CD4-positive, alpha-beta T cell treated with Interleukin-17A for 1 hour (primary cell): ENCODE measurements at regions not wholly inside any gene's neighbourhood (a gene's known extent, or its start where the extent isn't known, plus 50 kb on each side); places are given as distances from the start of the nearest gene placed in this dataset.
"Not testable (repeated sequence)": the region's sequence is repeated elsewhere in the genome, so short reads cannot be mapped to it uniquely, and the experiment has no call there.

Experiments used
- DNase-seq: peaks from one replicate; pipeline ENCODE4 v3.0.0-alpha.2; 2020

GRCh38 chr11:11755871-11756270 is 85.9 kb upstream of the USP47 start:
- no peak for DNase-seq

DNA sequence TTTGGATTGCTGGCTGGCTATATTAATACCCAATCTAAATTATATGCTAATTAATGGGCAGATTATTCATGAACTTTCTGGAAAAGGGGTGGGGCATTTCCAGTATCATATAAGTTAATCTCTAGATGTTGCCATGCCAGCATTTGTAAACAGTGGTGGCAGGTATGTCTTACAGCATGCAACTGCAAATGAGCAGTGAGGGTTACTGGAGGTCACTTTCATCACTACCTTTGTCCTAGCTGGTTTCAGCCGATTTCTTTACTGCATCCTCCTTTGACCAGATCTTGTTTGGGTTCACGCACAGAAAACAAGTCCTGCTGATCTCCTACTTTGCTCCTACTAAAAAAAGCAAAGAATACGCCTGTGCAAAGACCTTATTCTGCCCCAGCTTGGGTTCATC is 89.1 kb upstream of the USP47 start:
- no peak for DNase-seq

- no peak for DNase-seq
Observed at GRCh38 chr11:11750017-11750878, 91.5 kb upstream of the USP47 start.

DNA sequence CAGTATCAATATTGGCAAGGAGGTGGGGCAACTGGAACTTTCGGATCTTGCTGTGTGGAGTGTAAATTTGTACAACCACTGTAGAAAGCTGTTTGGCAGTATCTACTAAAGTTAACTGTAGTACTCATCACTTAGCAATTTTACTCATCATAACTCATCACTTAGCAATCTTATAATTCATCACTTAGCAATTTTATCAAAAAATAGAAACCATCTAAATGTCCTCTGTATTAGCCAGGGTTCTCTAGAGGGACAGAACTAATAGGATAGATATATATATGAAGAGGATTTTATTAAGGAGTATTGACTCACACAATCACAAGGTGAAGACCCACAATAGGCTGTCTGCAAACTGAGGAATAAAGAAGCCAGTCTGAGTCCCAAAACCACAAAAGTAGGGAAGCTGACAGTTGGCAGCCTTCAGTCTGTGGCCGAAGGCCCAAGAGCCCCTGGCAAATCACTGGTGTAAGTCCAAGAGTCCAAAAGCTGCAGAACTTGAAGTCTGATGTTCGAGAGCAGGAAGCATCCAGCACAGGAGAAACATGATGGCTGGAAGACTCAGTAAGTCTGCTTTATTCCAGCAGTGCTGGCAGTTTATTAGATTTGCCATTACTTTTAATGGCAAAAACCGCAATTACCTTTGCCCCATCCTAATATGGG is 92.9 kb upstream of the USP47 start:
- DNase-seq: no peak

DNA sequence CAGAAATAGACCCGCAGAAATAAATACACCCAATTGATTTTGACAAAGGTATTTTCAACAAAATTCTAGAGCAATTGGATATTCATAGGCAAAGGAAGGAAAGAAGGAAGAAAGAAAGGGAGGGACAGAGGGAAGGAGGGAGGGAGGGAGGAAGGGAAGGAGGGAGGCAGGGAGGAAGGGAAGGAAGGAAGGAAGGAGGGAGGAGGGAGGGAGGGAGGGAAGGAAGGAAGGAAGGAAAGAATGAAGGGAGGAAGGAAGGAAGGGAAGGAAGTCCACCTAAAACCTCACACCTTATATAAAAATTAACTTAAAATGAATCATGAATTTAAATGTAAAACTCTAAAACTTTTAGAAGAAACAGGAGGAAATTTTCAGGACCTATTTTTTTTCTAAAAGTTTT is 94.2 kb upstream of the USP47 start:
- no peak for DNase-seq

DNA sequence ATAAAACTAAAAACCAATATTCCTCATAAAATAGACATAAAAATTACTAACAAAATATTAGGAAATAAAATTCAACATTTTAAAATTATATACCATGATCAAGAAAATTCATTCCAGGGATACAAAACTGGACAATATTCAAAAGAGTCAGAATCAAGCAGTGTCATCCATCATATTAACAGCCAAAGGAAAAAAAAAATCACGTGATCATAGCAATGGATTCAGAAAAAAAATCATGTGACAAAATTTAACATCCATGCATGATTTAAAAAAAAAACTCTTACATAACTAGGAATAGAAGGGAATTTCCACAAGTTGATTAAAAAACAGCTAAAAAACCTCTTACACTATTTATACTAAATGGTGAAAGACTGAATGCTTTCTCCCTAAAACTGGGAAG is 95.3 kb upstream of the USP47 start:
- no peak for DNase-seq

DNA sequence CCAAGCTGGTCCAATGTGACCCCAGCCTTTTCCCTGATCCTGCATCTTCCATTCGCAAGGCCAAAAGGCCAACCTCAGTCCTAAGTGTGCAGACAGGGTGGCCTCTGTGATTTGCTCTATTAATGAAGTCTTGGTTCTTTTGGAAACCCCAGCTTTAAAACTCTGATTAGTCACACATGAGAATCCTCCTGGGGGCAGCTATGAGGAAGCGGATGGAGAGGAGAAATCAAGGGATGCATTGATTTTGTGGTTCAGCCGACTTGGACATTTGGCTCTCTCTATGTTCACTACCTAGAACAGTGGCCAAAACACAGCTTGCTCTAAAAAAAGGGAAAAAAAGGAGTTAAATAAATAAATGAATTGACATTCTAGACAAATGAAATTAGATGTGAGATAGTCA is 98.6 kb upstream of the USP47 start:
- DNase-seq: no peak

DNA sequence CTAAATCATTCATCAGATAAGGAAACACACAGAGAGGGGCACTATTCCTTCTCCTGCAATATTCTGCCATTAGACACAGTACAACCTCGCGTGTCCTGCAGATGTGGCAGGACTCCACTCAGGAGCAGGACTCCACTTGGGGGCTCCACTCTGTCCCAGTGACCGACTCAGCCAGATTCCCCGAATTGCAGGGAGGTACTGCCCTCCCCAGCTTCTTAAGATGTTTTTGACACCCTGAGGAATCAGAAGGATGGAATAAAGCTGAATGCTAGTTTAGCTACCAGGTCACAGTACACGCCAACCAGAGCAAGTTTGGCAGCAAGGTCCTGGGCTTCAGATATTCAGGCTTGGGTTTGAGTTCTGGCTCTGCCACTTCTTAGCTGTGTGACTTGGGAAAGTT is 99.3 kb upstream of the USP47 start:
- DNase-seq: no peak

DNA sequence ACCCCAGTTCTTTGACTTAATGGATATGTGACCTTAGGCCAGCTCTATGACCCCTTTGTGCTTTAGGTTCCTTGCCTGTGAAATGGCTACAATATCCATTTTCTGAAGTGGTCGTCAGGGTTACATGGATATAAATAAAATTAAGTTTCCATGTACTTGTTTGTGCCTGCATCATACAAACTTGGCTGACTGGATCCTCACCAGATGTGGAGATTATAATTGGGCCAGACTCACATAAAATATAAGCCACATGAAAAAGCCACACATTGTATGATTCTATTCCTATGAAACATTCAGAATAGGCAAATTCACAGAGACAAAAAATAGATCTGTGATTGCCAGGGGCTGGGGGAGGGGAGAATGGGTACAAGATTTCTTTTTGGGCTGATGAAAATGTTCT is 100.9 kb upstream of the USP47 start:
- DNase-seq: no peak

DNA sequence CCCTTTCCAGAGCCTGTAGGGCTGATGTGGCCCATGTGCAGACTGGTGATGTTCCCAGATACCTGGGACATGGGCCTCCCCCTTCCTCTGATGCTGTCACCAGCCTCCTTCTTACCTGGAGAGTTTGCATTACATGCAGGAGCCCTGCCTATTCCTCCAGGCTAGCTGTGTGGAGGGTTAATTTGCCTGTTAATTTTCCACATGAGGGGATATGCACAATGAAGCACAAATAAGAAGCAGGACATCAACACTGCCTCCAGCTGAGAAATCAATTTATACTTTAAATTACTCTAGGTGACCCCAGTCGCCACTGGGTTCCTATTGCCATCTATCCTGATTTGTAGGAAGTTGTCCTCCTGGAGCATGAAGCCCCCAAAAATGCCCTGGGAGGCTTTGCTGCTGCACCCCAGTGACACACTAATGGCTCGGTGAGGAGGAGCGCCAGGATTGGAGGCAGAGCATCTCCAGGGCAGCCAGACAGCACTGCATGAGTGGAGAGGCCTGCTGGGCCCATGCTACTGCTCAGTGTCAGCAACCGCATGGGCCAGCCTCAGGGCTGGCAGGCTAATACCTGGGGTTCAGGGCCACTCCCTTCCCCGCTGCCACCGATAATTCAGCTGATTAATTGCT is 101.6 kb upstream of the USP47 start:
- no peak for DNase-seq

- DNase-seq: no peak
Observed at GRCh38 chr11:11738370-11738769, 103.4 kb upstream of the USP47 start.

DNA sequence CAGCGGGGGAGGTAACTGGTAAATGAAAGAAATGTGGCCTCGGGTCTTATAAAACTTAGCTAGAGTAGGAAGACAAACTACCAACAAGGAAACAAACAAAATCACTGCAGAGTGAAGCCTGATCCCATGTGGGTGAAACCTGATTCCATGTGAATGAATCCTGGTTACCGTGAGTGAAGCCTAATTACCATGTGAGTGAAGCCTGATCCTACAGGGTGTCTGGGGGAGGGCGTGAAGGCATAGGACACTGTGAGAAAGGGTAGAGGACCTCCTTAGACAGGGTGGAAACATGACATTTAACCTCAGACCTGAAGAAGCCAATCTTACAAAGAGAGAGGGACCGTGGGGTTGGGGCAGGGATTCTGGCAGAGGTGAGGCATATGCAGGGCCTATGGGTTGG is 106.2 kb upstream of the USP47 start:
- no peak for DNase-seq

DNA sequence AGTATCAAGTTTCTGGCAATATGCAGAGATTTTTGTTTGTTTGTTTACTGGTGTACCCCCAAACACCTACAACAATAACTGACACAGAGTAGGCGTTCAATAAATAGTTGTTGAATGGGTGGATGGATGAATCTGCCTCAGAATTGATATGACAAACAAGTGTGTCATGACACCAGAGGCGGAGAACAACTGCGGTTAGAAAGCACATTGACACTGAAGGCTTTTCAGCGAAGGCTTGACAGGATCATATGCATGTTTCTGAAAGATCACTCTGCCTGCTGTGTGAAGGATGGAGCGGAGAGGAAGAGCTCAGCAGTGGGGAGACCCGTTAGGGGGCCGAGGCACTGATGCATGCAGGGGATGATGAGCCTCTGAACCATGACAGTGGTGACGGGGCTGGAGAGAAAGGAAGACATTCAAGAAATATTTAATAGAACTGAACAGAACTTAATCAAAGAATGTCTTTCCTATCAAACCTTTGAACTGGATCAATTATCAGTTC is 108.5 kb upstream of the USP47 start:
- no peak for DNase-seq

- no peak for DNase-seq
Observed at GRCh38 chr11:11732116-11732515, 109.7 kb upstream of the USP47 start.

GRCh38 chr11:11731311-11732083 is 109.7 kb upstream of the GALNT18 start:
- DNase-seq: no peak

GRCh38 chr11:11728386-11728785 is 106.6 kb upstream of the GALNT18 start:
- no peak for DNase-seq

DNA sequence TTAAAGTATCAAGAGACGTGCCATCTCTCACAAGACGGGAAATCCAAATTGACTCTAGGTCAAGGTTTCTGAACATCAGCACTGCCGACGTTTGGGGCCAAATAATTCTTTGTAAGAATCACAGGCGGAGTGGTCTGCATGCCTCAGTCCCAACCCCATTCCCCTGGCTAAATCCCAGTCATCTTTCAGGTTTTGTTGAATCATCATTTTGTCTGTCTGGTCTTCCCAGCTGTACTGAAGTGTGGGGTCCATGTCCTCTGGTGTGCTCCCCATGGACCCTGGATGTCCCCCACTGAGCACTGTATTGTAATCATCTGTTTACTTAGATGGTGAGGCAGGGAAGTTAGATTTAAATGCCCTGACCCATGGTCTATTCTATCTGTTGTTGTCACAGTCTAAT is 103.6 kb upstream of the GALNT18 start:
- DNase-seq: no peak

- no peak for DNase-seq
Observed at GRCh38 chr11:11724994-11725393, 103.2 kb upstream of the GALNT18 start.

- DNase-seq: no peak
Observed at GRCh38 chr11:11722861-11723260, 101.1 kb upstream of the GALNT18 start.

- no peak for DNase-seq
Observed at GRCh38 chr11:11722246-11722645, 100.4 kb upstream of the GALNT18 start.

GRCh38 chr11:11718511-11718910 is 96.7 kb upstream of the GALNT18 start:
- no peak for DNase-seq

DNA sequence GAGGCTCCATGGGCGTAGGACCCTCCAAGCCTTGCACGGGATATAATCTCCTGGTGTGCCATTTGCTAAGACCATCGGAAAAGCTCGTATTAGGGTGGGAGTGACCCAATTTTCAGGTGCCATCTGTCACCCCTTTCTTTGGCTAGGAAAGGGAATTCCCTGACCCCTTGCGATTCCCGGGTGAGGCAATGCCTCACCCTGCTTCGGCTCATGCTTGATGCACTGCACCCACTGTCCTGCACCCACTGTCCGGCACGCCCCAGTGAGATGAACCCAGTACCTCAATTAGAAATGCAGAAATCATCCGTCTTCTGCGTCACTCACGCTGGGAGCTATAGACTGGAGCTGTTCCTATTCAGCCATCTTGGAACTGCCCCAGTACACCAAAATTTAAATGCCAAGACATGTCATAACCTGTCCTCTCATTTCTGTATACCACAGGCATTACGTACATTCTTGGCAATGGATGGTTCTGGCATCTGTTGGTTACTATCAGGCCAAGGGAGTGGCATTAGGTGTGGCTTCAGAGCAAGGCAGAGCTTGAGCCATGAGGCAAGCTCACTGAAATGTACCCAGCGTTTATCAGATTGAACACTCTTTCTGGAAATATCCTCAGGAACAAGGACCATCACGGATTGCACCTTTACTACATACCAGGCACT is 95.4 kb upstream of the GALNT18 start:
- DNase-seq: no peak

GRCh38 chr11:11715075-11715474 is 93.3 kb upstream of the GALNT18 start:
- not testable (repeated sequence) for DNase-seq
